ENCODE measurements at regions not wholly inside any gene's neighbourhood (a gene's known extent, or its start where the extent isn't known, plus 50 kb on each side); places are given as distances from the start of the nearest gene placed in this dataset.
"Not testable (repeated sequence)": the region's sequence is repeated elsewhere in the genome, so short reads cannot be mapped to it uniquely, and the experiment has no call there.

DNA sequence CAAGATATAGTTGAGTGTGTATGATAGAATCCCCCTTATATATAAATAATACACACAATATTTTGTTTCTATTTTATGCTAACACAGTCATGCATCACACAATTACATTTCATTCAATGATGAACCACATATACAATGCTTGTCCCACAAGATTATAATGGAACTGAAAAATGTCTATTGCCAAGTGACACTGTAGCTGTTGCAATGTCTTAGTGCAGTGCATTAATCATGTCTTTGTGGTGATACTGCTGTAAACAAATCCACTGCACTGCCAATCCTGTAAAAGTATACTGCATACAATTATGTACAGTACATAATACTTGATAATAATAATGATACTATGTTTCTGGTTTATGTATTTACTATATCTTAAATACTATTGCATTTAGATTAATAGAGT is 512.1 kb upstream of the CNTN3 start:
- DNase-seq (ENCODE audit: low spot score) = no peak

DNA sequence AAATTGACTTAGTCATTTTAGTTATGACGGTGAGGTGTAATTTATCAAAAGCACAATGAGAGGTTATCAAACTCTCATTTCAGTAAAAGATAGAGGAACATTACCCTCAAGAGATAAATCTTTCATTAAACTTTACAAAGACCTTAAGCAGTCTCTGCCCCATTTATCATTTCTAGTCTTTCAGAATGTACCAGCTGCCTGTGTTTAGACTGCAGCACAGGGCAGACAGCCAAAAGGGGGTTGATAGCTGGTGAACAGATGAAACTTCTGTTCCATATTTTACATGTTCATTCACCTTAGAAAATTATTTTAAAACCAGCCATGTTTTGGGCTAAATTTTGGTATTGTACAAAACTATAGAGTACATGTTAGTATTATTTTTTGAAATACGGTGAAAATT is 514.6 kb upstream of the CNTN3 start:
- no peak for DNase-seq (ENCODE audit: low spot score)

- DNase-seq (ENCODE audit: low spot score) = no peak
Observed at GRCh38 chr3:75136100-75136897, 521.8 kb upstream of the CNTN3 start.

DNA sequence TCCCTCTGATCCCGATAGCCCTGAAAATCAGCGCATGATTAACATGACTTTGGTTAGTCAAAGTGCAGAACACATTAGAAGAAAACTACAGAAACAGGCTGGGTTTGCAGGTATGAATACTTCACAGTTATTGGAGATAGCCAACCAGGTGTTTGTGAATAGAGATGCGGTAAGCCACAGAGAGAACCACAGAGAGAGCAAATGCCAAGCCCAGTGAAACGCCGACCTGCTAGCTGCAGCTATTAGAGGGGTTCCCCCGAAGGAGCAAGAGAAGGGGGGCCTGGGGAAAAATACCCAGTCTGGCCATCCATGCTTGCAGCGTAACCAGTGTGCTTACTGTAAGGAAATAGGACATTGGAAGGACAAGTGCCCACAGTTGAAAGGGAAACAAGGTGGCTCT is 523.9 kb upstream of the CNTN3 start:
- no peak for DNase-seq (ENCODE audit: low spot score)

DNA sequence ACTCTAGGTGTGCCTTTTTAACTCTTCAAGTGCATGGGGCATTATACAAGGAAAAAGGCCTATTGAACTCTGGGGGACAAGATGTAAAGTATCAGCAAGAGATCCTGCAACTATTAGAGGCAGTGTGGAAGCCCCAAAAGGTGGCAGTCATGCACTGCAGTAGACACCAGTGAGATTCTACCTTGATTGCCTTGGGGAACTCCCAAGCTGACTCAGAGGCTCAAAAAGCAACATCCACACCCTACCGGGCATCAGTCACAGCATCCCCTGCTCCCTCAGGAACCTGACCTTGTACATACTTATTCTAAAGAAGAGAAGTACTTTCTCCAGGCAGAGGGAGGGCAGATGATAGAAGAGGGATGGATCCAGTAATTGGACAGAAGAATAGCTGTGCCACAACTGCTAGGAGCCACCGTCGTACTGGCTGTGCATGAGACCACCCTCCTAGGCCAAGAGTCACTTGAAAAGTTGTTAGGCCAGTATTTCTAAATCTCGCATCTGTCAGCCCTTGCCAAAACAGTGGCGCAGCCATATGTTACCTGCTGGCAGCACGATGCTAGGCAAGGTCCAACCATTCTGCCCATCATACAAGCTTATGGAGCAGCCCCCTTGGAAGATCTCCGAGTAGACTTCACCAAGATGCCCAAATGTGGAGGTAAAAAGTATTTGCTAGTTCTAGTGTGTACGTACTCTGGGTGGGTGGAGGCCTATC is 523.1 kb upstream of the FRG2C start:
- DNase-seq (ENCODE audit: low spot score) = no peak

DNA sequence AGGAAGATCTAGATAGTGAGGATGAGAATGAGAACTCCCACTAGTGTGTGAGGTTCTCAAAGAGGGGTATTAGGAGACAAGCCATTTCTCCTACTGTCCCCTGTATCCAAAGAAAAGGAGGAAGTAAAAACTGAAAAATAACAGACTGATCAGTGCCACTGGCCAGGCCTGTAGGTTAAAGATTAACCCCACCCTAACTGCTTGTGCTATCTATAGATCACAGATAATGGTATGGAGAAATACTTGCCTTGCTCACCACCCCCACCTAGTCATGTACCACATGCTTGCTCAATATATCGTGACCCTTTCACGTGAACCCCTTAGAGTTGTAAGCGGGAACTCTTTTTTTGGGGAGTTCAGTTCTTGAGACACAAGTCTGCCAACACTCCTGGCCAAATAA is 519.7 kb upstream of the FRG2C start:
- DNase-seq (ENCODE audit: low spot score) = no peak

- DNase-seq (ENCODE audit: low spot score) = no peak
Observed at GRCh38 chr3:75171630-75172230, 492.4 kb upstream of the FRG2C start.

- peak; percentile 4 for DNase-seq (ENCODE audit: low spot score)
Observed at GRCh38 chr3:75176937-75177336, 487.2 kb upstream of the FRG2C start.

DNA sequence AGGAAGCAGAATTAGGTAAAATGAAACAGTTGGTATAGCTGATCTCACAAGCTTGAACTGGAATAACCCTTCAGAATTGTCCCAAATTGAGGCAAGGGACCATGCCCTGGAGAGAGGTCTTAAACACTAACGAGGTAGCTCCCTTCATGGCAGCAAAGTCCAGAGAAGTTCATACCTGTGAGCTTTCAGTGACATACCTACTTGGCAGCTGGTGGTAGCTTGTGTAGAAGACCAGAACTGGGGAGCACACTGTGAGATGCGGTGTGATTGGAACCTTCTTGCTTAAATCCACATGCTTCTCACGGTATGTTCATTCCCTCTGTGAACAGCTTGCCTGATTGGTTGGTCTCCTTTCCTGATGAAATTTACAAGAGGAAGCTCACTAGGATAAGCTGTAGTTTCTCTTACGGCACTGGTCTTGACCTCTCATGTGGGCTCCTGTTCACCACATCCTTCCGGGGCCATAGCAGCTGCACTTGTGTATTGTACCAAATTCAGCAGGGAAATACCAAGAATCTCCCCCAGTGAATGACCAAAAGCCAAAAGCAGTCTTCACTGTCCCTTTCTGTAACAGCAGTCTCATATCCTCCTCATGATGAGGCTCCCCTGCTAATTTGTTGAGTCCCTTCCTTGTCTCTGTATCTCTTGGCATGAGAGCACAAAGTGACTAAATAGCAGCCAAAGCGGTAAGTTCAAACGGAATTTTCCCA is 483.7 kb upstream of the FRG2C start:
- peak; percentile 7 for DNase-seq (ENCODE audit: low spot score)

GRCh38 chr3:75180945-75181298 is 483.2 kb upstream of the FRG2C start:
- peak; percentile 2 for DNase-seq (ENCODE audit: low spot score)

- DNase-seq (ENCODE audit: low spot score) = no peak
Observed at GRCh38 chr3:75188962-75189361, 475.2 kb upstream of the FRG2C start.

DNA sequence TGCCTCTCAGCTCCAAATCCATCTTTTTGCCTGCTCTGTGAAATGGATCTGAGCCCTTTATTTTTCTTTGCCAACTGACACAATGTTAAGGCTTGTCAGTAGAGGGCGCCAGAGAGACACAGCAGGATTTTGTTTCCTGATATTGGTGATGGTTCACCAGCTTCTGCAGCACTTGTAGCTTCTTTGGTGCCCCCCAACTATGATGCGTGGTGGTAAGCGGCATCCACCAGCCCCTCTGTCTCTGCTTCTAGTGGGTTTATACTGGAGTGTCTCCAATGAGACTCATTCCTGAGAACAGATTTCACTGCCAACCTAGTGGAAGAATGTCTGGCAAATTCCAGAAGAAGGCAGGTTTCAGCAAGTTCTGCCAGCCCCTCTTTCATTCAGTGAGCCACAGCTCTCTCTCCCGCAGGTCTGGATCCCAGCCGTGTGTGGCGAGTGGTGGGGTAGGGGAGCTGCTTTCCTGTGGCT is 471.9 kb upstream of the FRG2C start:
- DNase-seq (ENCODE audit: low spot score) = peak; percentile 6

DNA sequence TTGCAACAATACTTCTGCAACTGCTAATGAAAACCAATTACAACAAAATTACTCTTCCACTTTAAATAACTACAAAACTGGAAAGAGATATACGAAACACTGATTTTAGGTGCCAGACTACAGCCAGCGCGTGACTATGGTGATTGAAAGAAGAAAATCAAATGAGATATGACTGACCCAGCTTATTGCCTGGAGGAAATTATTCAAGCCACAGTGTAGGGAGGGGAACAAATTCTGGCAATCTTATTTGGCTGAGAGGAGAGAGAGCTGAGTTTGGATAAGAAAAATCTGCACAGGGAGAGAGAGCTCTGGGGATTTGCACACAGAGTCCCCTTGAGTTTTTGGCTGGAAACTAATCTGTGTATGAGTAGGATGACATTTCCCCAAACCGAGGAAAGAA is 470.3 kb upstream of the FRG2C start:
- no peak for DNase-seq (ENCODE audit: low spot score)

GRCh38 chr3:75214332-75214731 is 449.8 kb upstream of the FRG2C start:
- not testable (repeated sequence) for DNase-seq (ENCODE audit: low spot score)

DNA sequence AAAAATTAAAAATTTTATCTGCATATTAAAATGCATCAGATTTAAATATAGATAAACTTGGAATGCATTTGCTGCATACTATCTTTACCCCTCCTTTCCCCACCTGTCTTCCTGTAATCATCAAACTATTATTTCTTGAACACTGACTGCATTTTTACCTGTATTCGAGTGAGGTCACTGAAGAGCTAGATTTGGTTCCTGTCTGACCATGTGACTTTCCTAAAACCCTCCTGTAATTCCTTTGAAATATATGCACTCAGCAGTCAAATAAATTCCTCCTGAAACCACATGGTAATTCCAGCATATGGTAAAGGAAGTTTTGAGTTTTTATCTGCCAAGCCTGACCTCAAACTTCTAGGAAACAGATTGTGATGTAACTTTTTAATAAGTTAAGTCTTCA is 445.6 kb upstream of the FRG2C start:
- DNase-seq (ENCODE audit: low spot score) = peak; percentile 24

DNA sequence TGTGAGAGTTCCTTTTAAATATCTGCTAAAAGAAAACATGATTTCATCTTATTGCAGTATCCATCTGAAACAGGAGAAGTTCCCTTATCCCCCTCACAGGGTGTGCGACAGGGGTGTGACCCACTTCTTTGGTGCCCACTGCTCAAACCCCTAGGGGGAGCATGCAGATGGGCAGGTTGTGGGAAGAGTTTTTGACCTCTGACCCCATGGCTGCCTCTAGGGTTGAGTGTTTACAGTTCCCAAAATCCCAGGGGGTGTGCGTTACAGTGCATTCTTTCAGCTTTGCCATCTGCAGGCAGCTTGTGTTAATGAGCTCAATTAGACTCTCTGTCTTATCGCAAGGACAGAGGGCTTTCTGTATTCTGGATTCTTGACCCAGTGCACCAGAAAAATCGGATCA is 443.2 kb upstream of the FRG2C start:
- DNase-seq (ENCODE audit: low spot score) = no peak

GRCh38 chr3:75224412-75224811 is 439.7 kb upstream of the FRG2C start:
- DNase-seq (ENCODE audit: low spot score) = no peak

DNA sequence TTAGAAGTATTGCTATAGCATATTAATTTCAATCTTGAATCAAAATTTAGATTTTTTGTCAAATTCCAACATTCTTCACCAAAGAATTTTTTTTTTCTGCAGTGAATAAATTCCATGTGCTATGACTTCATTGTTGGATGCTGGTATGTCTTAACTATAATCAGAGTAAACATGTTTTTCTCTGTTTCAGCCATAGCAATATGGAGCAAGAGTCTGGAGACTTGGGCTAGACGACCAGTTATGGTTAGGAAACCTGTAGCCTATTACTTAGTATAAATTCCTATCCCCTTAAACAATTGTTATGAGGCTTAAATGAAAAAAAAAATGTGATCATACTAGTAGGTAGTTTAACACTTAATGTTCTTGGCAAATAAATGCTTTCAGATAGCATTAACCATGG is 431.9 kb upstream of the FRG2C start:
- DNase-seq (ENCODE audit: low spot score) = no peak

GRCh38 chr3:75235631-75236030 is 428.5 kb upstream of the FRG2C start:
- no peak for DNase-seq (ENCODE audit: low spot score)

GRCh38 chr3:75237053-75237452 is 427.1 kb upstream of the FRG2C start:
- DNase-seq (ENCODE audit: low spot score) = no peak

DNA sequence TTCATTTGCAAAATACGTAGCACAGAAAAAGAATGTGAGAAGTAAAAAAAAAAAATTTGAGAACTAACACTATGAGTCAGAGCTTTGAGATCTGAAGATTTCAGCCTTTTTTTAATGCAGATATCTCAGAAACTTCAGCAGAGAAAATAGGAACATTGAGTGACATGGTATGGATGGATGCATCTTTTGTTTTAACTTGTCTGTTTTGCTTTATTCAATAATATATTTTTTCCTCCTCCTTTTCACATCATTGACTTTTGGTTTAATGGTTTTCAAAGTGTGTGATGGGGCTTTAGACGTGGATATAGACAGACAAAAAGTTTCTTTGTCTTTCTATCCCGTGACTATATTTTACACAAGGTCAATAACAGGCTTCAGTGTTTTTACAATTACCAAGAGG is 426.7 kb upstream of the FRG2C start:
- DNase-seq (ENCODE audit: low spot score) = no peak

- DNase-seq (ENCODE audit: low spot score) = peak; percentile 8
Observed at GRCh38 chr3:75241226-75241962, 422.7 kb upstream of the FRG2C start.

All from H4 (cell line).